ENCODE measurements at regions not wholly inside any gene's neighbourhood (a gene's known extent, or its start where the extent isn't known, plus 50 kb on each side); places are given as distances from the start of the nearest gene placed in this dataset.

GRCh38 chr20:63082308-63082938 is 75.7 kb upstream of the BHLHE23 start (continued):
- TF ChIP-seq, protein P1, sequence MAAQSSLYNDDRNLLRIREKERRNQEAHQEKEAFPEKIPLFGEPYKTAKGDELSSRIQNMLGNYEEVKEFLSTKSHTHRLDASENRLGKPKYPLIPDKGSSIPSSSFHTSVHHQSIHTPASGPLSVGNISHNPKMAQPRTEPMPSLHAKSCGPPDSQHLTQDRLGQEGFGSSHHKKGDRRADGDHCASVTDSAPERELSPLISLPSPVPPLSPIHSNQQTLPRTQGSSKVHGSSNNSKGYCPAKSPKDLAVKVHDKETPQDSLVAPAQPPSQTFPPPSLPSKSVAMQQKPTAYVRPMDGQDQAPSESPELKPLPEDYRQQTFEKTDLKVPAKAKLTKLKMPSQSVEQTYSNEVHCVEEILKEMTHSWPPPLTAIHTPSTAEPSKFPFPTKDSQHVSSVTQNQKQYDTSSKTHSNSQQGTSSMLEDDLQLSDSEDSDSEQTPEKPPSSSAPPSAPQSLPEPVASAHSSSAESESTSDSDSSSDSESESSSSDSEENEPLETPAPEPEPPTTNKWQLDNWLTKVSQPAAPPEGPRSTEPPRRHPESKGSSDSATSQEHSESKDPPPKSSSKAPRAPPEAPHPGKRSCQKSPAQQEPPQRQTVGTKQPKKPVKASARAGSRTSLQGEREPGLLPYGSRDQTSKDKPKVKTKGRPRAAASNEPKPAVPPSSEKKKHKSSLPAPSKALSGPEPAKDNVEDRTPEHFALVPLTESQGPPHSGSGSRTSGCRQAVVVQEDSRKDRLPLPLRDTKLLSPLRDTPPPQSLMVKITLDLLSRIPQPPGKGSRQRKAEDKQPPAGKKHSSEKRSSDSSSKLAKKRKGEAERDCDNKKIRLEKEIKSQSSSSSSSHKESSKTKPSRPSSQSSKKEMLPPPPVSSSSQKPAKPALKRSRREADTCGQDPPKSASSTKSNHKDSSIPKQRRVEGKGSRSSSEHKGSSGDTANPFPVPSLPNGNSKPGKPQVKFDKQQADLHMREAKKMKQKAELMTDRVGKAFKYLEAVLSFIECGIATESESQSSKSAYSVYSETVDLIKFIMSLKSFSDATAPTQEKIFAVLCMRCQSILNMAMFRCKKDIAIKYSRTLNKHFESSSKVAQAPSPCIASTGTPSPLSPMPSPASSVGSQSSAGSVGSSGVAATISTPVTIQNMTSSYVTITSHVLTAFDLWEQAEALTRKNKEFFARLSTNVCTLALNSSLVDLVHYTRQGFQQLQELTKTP (IDR thresholded peaks at IDR 0.05; ENCODE audit: low read depth in 1 of 2, partially characterized antibody in 2 of 2): peak in 1 of 2 experiments; percentile 63
- no peak for TF ChIP-seq HMBOX1 (IDR thresholded peaks at IDR 0.05)
- no peak for TF ChIP-seq PRDM10 (IDR thresholded peaks at IDR 0.05; ENCODE audit: partially characterized antibody)
- TF ChIP-seq, protein P2, sequence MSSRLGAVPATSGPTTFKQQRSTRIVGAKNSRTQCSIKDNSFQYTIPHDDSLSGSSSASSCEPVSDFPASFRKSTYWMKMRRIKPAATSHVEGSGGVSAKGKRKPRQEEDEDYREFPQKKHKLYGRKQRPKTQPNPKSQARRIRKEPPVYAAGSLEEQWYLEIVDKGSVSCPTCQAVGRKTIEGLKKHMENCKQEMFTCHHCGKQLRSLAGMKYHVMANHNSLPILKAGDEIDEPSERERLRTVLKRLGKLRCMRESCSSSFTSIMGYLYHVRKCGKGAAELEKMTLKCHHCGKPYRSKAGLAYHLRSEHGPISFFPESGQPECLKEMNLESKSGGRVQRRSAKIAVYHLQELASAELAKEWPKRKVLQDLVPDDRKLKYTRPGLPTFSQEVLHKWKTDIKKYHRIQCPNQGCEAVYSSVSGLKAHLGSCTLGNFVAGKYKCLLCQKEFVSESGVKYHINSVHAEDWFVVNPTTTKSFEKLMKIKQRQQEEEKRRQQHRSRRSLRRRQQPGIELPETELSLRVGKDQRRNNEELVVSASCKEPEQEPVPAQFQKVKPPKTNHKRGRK (tag; IDR thresholded peaks at IDR 0.05): no peak
- 0 out of 4 replicates have a peak, but pooled peaks of 1 of the 2 experiments have one; percentile 25 for TF ChIP-seq SIN3A (IDR thresholded peaks at IDR 0.05; ENCODE audit: borderline replicate concordance in 2 of 2, control insufficient read depth in 1 of 2, low read depth in 2 of 2, low read length in 2 of 2)
- peak; percentile 79; the same call in 1 of the 2 replicates for TF ChIP-seq PRMT5 (CRISPR knock-in tag; IDR thresholded peaks at IDR 0.05)
- TF ChIP-seq GABPB2 (CRISPR knock-in tag; conservative IDR thresholded peaks at IDR 0.05): no peak
- TF ChIP-seq TAF7 (tag; IDR thresholded peaks at IDR 0.05): no peak
- TF ChIP-seq ZNF175 (CRISPR knock-in tag; IDR thresholded peaks at IDR 0.05; ENCODE audit: low read depth): no peak
- TF ChIP-seq BRCA1 (IDR thresholded peaks at IDR 0.05): no peak
- no peak for TF ChIP-seq BRCA1 (CRISPR knock-in tag; IDR thresholded peaks at IDR 0.05)
- no peak for TF ChIP-seq CBX3 (IDR thresholded peaks at IDR 0.05; ENCODE audit: borderline replicate concordance in 1 of 2, low read length in 2 of 2)
- TF ChIP-seq PBX2 (CRISPR knock-in tag; IDR thresholded peaks at IDR 0.05; ENCODE audit: low read depth): no peak
- TF ChIP-seq PBX2 (tag; conservative IDR thresholded peaks at IDR 0.05; ENCODE audit: low read depth): no peak

Measured in K562 (cell line).